ENCODE measurements at regions not wholly inside any gene's neighbourhood (a gene's known extent, or its start where the extent isn't known, plus 50 kb on each side); places are given as distances from the start of the nearest gene placed in this dataset.

- Histone ChIP-seq H3K9me3 (ENCODE audit: control insufficient read depth, low read length) (peaks cover 16% of the 10 kb centered on the region), H3K27me3 (ENCODE audit: control insufficient read depth in 1 of 2, insufficient read depth in 1 of 2, low read length in 2 of 2) (peaks cover 26 to 69% of the 10 kb centered on the region in 2 experiments), H3K4me3 (ENCODE audit: insufficient read depth in 1 of 2, low read depth in 1 of 2, low read length in 2 of 2) (no peak overlapping the region), H4K8ac (ENCODE audit: low read length) (no peak overlapping the region), H3K4me2 (ENCODE audit: low read length, poor library complexity, severe bottlenecking) (no peak overlapping the region), H2AFZ (ENCODE audit: low read depth, low read length) (no peak overlapping the region), H3K4me1 (ENCODE audit: control insufficient read depth, insufficient read depth, low read depth, low read length) (no peaks in the 10 kb centered on the region), H3K27ac (ENCODE audit: low read length, poor library complexity, severe bottlenecking) (no peak overlapping the region), H2BK5ac (ENCODE audit: low read depth, low read length, poor library complexity, severe bottlenecking) (no peak overlapping the region), H2BK15ac (ENCODE audit: low read depth, poor library complexity, severe bottlenecking) (no peak overlapping the region), H3K36me3 (ENCODE audit: control insufficient read depth in 1 of 2, insufficient read depth in 2 of 2, low read depth in 1 of 2, low read length in 2 of 2) (no peaks in the 10 kb centered on the region), H3K79me1 (replicated peaks; ENCODE audit: low read length, poor library complexity, severe bottlenecking) (no peaks in the 10 kb centered on the region), H3K18ac (ENCODE audit: low read depth in 1 of 2, low read length in 2 of 2) (no peak overlapping the region), H3K14ac (ENCODE audit: low read length in 2 of 2) (no peak overlapping the region), H4K91ac (ENCODE audit: low read length) (no peak overlapping the region), H2AK5ac (ENCODE audit: low read length, severe bottlenecking) (no peak overlapping the region), H3K23ac (ENCODE audit: low read length in 2 of 2) (no peak overlapping the region), H2BK12ac (ENCODE audit: low read length in 2 of 2) (no peak overlapping the region), H2BK120ac (ENCODE audit: low read depth, low read length) (no peak overlapping the region), H3K9ac (ENCODE audit: low read length) (no peak overlapping the region), H3K4ac (ENCODE audit: low read depth in 1 of 2, low read length in 2 of 2) (no peak overlapping the region)
- no CpG with 5 or more reads among the region's 2 CpGs for WGBS
- no peak for DNase-seq
Measured at GRCh38 chr20:47863981-47864380, 78.7 kb upstream of the SULF2 start.

GRCh38 chr20:47863315-47863965 is 78.2 kb upstream of the SULF2 start:
- H3K4ac ChIP-seq (ENCODE audit: low read depth in 1 of 2, low read length in 2 of 2): no peak overlapping the region
- H3K18ac ChIP-seq (ENCODE audit: low read depth in 1 of 2, low read length in 2 of 2): no peak overlapping the region
- no peak overlapping the region for H3K23ac ChIP-seq (ENCODE audit: low read length in 2 of 2)
- no peak overlapping the region for H4K91ac ChIP-seq (ENCODE audit: low read length)
- no peak overlapping the region for H3K14ac ChIP-seq (ENCODE audit: low read length in 2 of 2)
- WGBS: 95% methylated on average over 3 of the region's 3 CpGs
- no peak overlapping the region for H2BK120ac ChIP-seq (ENCODE audit: low read depth, low read length)
- no peak overlapping the region for H3K9ac ChIP-seq (ENCODE audit: low read length)
- H3K4me1 ChIP-seq (ENCODE audit: control insufficient read depth, insufficient read depth, low read depth, low read length): no peaks in the 10 kb centered on the region
- H3K4me3 ChIP-seq (ENCODE audit: insufficient read depth in 1 of 2, low read depth in 1 of 2, low read length in 2 of 2): no peak overlapping the region
- no peak for DNase-seq
- no peaks in the 10 kb centered on the region for H3K36me3 ChIP-seq (ENCODE audit: control insufficient read depth in 1 of 2, insufficient read depth in 2 of 2, low read depth in 1 of 2, low read length in 2 of 2)
- no peak overlapping the region for H4K8ac ChIP-seq (ENCODE audit: low read length)
- H2BK12ac ChIP-seq (ENCODE audit: low read length in 2 of 2): no peak overlapping the region
- H2AK5ac ChIP-seq (ENCODE audit: low read length, severe bottlenecking): no peak overlapping the region
- H3K27me3 ChIP-seq (ENCODE audit: control insufficient read depth in 1 of 2, insufficient read depth in 1 of 2, low read length in 2 of 2): peaks cover 21 to 64% of the 10 kb centered on the region in 2 experiments
- H2BK15ac ChIP-seq (ENCODE audit: low read depth, poor library complexity, severe bottlenecking): no peak overlapping the region
- no peak overlapping the region for H3K27ac ChIP-seq (ENCODE audit: low read length, poor library complexity, severe bottlenecking)
- no peak overlapping the region for H2AFZ ChIP-seq (ENCODE audit: low read depth, low read length)
- no peak overlapping the region for H3K4me2 ChIP-seq (ENCODE audit: low read length, poor library complexity, severe bottlenecking)
- H3K79me1 ChIP-seq (replicated peaks; ENCODE audit: low read length, poor library complexity, severe bottlenecking): no peaks in the 10 kb centered on the region
- H3K9me3 ChIP-seq (ENCODE audit: control insufficient read depth, low read length): peaks cover 16% of the 10 kb centered on the region
- H2BK5ac ChIP-seq (ENCODE audit: low read depth, low read length, poor library complexity, severe bottlenecking): no peak overlapping the region

GRCh38 chr20:47862574-47863240 is 77.4 kb upstream of the SULF2 start:
- H4K91ac ChIP-seq (ENCODE audit: low read length): no peak overlapping the region
- no peak overlapping the region for H3K14ac ChIP-seq (ENCODE audit: low read length in 2 of 2)
- H2BK5ac ChIP-seq (ENCODE audit: low read depth, low read length, poor library complexity, severe bottlenecking): no peak overlapping the region
- no peak overlapping the region for H3K9ac ChIP-seq (ENCODE audit: low read length)
- H3K4me1 ChIP-seq (ENCODE audit: control insufficient read depth, insufficient read depth, low read depth, low read length): peaks cover under 1% of the 10 kb centered on the region
- H3K4me2 ChIP-seq (ENCODE audit: low read length, poor library complexity, severe bottlenecking): no peak overlapping the region
- 92% methylated on average over 4 of the region's 4 CpGs for WGBS
- no peaks in the 10 kb centered on the region for H3K79me1 ChIP-seq (replicated peaks; ENCODE audit: low read length, poor library complexity, severe bottlenecking)
- H3K4me3 ChIP-seq (ENCODE audit: insufficient read depth in 1 of 2, low read depth in 1 of 2, low read length in 2 of 2): no peak overlapping the region
- H4K8ac ChIP-seq (ENCODE audit: low read length): peak overlapping the region; percentile 47
- no peaks in the 10 kb centered on the region for H3K36me3 ChIP-seq (ENCODE audit: control insufficient read depth in 1 of 2, insufficient read depth in 2 of 2, low read depth in 1 of 2, low read length in 2 of 2)
- H3K4ac ChIP-seq (ENCODE audit: low read depth in 1 of 2, low read length in 2 of 2): no peak overlapping the region
- H3K9me3 ChIP-seq (ENCODE audit: control insufficient read depth, low read length): peaks cover 16% of the 10 kb centered on the region
- H3K27ac ChIP-seq (ENCODE audit: low read length, poor library complexity, severe bottlenecking): no peak overlapping the region
- no peak overlapping the region for H2BK12ac ChIP-seq (ENCODE audit: low read length in 2 of 2)
- H2BK15ac ChIP-seq (ENCODE audit: low read depth, poor library complexity, severe bottlenecking): no peak overlapping the region
- H3K23ac ChIP-seq (ENCODE audit: low read length in 2 of 2): no peak overlapping the region
- H3K27me3 ChIP-seq (ENCODE audit: control insufficient read depth in 1 of 2, insufficient read depth in 1 of 2, low read length in 2 of 2): peaks cover 20 to 56% of the 10 kb centered on the region in 2 experiments
- H2AK5ac ChIP-seq (ENCODE audit: low read length, severe bottlenecking): no peak overlapping the region
- H2BK120ac ChIP-seq (ENCODE audit: low read depth, low read length): no peak overlapping the region
- no peak for DNase-seq
- no peak overlapping the region for H2AFZ ChIP-seq (ENCODE audit: low read depth, low read length)
- H3K18ac ChIP-seq (ENCODE audit: low read depth in 1 of 2, low read length in 2 of 2): no peak overlapping the region

DNA sequence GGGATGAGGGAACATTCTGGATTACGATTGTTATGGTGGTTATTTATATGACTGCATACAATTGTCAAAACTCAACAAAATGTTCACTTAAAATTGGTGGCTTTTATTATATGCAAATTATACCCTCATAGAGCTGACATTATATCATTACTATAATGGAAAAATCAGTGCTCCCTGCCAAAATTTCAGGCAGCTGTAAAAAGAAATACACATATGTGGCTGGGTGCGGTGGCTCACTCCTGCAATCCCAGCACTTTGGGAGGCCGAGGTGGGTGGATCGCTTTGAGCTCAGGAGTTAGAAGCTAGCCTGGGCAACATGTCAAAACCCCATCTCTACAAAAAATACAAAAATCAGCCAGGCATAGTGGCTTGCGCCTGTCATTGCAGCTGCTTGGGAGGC is 75.8 kb upstream of the SULF2 start:
- H3K4me1 ChIP-seq (ENCODE audit: control insufficient read depth, insufficient read depth, low read depth, low read length): peaks cover 9% of the 10 kb centered on the region
- no peak overlapping the region for H2AK5ac ChIP-seq (ENCODE audit: low read length, severe bottlenecking)
- H3K9ac ChIP-seq (ENCODE audit: low read length): no peak overlapping the region
- no peaks in the 10 kb centered on the region for H3K79me1 ChIP-seq (replicated peaks; ENCODE audit: low read length, poor library complexity, severe bottlenecking)
- H2AFZ ChIP-seq (ENCODE audit: low read depth, low read length): no peak overlapping the region
- no peak overlapping the region for H3K18ac ChIP-seq (ENCODE audit: low read depth in 1 of 2, low read length in 2 of 2)
- DNase-seq: no peak
- H4K8ac ChIP-seq (ENCODE audit: low read length): no peak overlapping the region
- H2BK120ac ChIP-seq (ENCODE audit: low read depth, low read length): no peak overlapping the region
- no peak overlapping the region for H3K4me2 ChIP-seq (ENCODE audit: low read length, poor library complexity, severe bottlenecking)
- no peak overlapping the region for H3K4me3 ChIP-seq (ENCODE audit: insufficient read depth in 1 of 2, low read depth in 1 of 2, low read length in 2 of 2)
- H3K14ac ChIP-seq (ENCODE audit: low read length in 2 of 2): no peak overlapping the region
- peaks cover 16% of the 10 kb centered on the region for H3K9me3 ChIP-seq (ENCODE audit: control insufficient read depth, low read length)
- no peak overlapping the region for H3K4ac ChIP-seq (ENCODE audit: low read depth in 1 of 2, low read length in 2 of 2)
- no peak overlapping the region for H4K91ac ChIP-seq (ENCODE audit: low read length)
- H2BK12ac ChIP-seq (ENCODE audit: low read length in 2 of 2): no peak overlapping the region
- no peak overlapping the region for H2BK5ac ChIP-seq (ENCODE audit: low read depth, low read length, poor library complexity, severe bottlenecking)
- peaks cover 15 to 53% of the 10 kb centered on the region in 2 experiments for H3K27me3 ChIP-seq (ENCODE audit: control insufficient read depth in 1 of 2, insufficient read depth in 1 of 2, low read length in 2 of 2)
- H2BK15ac ChIP-seq (ENCODE audit: low read depth, poor library complexity, severe bottlenecking): no peak overlapping the region
- H3K36me3 ChIP-seq (ENCODE audit: control insufficient read depth in 1 of 2, insufficient read depth in 2 of 2, low read depth in 1 of 2, low read length in 2 of 2): no peaks in the 10 kb centered on the region
- no peak overlapping the region for H3K27ac ChIP-seq (ENCODE audit: low read length, poor library complexity, severe bottlenecking)
- H3K23ac ChIP-seq (ENCODE audit: low read length in 2 of 2): no peak overlapping the region
- WGBS: 96% methylated on average over 4 of the region's 5 CpGs
